ENCODE measurements at regions not wholly inside any gene's neighbourhood (a gene's known extent, or its start where the extent isn't known, plus 50 kb on each side); places are given as distances from the start of the nearest gene placed in this dataset.

DNA sequence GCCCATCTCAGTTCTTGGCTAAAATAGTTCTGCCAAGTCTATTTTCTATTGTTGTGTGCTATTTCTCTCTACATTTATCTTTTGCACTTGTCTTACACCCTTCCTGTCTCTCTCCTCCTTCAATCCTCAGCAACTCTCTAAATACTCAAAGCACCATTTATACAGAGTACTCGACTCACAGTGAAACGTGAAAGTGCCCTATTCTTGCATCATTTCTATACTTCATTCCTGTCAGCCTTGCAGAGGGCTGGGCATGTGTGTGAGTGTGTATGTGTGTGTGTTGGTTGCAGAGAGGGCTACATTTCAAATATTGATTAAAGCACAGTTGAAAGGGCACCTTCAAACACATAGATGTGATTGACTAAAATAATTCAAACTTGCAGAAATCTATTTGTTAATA lies 373.2 kb upstream of the MANEA start:
- TF ChIP-seq, protein P1, sequence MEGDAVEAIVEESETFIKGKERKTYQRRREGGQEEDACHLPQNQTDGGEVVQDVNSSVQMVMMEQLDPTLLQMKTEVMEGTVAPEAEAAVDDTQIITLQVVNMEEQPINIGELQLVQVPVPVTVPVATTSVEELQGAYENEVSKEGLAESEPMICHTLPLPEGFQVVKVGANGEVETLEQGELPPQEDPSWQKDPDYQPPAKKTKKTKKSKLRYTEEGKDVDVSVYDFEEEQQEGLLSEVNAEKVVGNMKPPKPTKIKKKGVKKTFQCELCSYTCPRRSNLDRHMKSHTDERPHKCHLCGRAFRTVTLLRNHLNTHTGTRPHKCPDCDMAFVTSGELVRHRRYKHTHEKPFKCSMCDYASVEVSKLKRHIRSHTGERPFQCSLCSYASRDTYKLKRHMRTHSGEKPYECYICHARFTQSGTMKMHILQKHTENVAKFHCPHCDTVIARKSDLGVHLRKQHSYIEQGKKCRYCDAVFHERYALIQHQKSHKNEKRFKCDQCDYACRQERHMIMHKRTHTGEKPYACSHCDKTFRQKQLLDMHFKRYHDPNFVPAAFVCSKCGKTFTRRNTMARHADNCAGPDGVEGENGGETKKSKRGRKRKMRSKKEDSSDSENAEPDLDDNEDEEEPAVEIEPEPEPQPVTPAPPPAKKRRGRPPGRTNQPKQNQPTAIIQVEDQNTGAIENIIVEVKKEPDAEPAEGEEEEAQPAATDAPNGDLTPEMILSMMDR (IDR thresholded peaks at IDR 0.05; ENCODE audit: low read length, missing control alignments): no peak
- DNase-seq (ENCODE audit: low read depth): no peak
- H3K4me3 ChIP-seq (replicated peaks; ENCODE audit: low read depth, low read length): no peak overlapping the region

DNA sequence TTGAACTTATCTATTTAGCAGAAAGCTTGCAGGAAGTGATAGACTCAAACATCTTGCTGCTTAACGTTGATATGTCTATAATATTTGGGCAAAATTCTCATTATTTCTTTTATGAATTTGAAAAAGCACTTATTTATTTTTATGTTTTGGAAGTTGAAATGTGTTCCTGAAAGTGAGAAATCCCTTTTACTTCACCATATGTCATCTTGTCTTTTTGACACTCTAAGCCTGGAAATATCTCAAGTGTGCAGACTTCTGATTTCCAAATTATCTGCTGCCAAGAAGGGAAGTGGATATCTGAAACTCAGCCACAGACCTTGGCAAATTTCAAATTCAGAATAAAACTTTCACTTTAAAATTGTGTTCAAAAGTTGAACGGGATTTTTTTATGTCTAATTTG lies 368.7 kb upstream of the MANEA start:
- TF ChIP-seq, protein P1 (IDR thresholded peaks at IDR 0.05; ENCODE audit: low read length, missing control alignments): no peak
- H3K4me3 ChIP-seq (replicated peaks; ENCODE audit: low read depth, low read length): no peak overlapping the region
- no peak for DNase-seq (ENCODE audit: low read depth)

DNA sequence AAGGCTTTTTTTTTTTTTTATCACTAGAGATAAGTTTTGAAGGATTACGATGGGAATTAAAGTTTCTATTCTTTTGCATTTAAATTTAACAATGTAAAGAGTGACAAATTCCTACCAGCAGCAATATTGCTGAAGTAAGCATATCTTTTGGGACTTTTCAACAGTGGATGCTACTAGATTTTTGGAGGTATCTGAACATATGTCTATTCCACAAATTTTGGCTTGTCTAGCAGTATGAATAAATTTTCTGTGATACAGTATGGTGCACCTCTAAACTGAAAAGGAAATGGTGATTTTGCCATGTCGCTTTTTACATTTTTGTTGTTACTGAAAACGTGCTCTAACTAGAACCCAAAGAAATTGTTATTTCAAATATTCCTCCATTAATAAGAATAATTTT lies 368.3 kb upstream of the MANEA start:
- no peak for DNase-seq (ENCODE audit: low read depth)
- H3K4me3 ChIP-seq (replicated peaks; ENCODE audit: low read depth, low read length): no peak overlapping the region
- TF ChIP-seq, protein P1 (IDR thresholded peaks at IDR 0.05; ENCODE audit: low read length, missing control alignments): no peak

DNA sequence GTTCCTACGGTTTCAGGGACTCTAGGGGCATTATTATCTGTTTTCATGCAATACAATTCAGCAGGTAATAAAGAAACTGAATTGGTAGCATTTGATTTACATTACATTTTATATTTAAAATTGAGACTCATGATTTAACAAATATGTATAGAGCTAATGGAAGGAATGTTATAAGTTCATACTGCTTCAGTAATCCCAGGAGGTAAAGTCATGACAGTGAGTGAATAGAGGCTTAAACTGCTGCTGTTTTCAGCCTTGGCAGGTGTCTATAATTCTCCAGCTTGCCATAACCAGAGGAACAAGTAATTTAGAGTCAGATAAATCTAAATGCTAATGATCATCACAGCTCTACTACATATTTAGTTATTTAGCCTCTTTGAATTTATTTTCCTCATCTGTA lies 360.8 kb upstream of the MANEA start:
- H3K4me3 ChIP-seq (replicated peaks; ENCODE audit: low read depth, low read length): no peak overlapping the region
- TF ChIP-seq, protein P1 (IDR thresholded peaks at IDR 0.05; ENCODE audit: low read length, missing control alignments): no peak
- no peak for DNase-seq (ENCODE audit: low read depth)

DNA sequence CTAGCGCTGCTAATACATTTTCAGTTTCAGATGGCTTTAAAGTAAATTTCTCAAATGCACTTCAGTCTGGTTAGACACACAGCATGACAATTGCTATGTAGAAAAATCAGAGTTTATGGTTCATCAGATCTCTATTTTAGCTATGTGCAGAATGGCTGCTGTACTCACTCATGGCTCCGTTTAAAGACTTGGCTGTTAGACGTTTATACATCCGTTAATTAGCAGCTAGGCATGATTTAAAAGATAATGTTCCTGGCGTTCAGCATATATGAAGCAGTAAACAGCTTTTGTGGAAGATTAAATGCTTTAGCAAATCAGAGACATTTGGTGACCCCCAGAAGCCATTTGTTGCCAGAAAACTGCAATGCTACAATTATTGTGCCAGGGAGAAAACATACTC lies 350.0 kb upstream of the MANEA start:
- no peak for DNase-seq (ENCODE audit: low read depth)
- TF ChIP-seq, protein P1 (IDR thresholded peaks at IDR 0.05; ENCODE audit: low read length, missing control alignments): no peak
- no peak overlapping the region for H3K4me3 ChIP-seq (replicated peaks; ENCODE audit: low read depth, low read length)

DNA sequence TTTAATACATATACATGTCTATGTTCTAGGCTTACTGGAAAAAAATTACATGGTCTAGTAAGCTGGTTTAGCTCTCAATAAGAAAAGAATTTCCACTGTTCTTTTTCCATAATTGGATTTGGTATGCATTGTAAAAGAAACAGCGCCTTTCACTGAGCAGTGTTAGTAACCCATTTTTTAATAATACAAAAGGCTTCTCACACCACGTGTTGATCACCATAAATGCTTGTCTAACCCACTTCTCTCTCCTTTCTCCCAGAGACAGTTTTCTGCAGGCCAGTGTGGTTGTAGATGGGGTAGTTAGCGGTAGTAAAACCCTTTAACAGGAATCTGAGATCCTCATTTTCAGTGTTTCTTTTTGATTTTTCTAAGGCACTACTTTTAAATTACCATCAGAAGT lies 348.7 kb upstream of the MANEA start:
- TF ChIP-seq, protein P1 (IDR thresholded peaks at IDR 0.05; ENCODE audit: low read length, missing control alignments): no peak
- H3K4me3 ChIP-seq (replicated peaks; ENCODE audit: low read depth, low read length): no peak overlapping the region

DNA sequence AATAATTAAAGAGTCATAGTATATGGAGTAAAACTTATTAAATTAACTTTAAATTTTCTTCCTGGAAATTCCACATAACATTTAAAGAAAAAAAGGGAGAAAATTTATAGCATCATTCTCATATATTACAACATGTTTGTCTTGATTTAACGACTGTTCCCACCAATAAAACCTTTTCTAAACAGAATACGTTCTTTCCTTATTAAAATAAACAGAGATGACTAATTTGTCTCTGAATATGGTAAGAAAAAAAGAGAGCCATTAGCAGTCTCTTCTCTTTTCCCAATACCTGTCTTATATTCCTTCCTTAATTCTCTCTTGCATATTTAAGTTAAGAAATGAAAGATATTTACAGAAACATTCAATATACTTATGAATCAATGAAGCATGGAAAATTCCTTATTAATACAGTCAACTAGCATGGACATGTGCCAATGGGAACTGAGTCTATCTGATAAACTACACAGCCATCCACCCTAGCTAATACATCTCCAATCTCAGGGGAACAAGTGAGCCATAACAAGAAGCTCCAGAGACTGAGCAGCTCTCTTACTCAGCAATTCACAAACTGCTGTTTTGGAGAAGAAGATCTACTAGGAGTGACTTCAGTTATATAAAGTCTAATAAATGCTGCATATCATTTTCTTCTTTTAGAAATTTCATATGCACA lies 347.1 kb upstream of the MANEA start:
- no peak for DNase-seq (ENCODE audit: low read depth)
- H3K4me3 ChIP-seq (replicated peaks; ENCODE audit: low read depth, low read length): no peak overlapping the region
- TF ChIP-seq, protein P1 (IDR thresholded peaks at IDR 0.05; ENCODE audit: low read length, missing control alignments): no peak

More for the DNA sequence above, 348.7 kb upstream of the MANEA start:
- no peak for DNase-seq (ENCODE audit: low read depth)

Measured in fibroblast of pulmonary artery (primary cell).